DMS114 treated with DMSO at 0.1 percent for 48 hours (cell line): ENCODE measurements at regions not wholly inside any gene's neighbourhood (a gene's known extent, or its start where the extent isn't known, plus 50 kb on each side); places are given as distances from the start of the nearest gene placed in this dataset.

Experiments
- DNase-seq: peaks from one replicate; lab custom pipeline; 2025; ENCODE audit not compliant: unreplicated experiment; lab: John Stamatoyannopoulos, UW

DNA sequence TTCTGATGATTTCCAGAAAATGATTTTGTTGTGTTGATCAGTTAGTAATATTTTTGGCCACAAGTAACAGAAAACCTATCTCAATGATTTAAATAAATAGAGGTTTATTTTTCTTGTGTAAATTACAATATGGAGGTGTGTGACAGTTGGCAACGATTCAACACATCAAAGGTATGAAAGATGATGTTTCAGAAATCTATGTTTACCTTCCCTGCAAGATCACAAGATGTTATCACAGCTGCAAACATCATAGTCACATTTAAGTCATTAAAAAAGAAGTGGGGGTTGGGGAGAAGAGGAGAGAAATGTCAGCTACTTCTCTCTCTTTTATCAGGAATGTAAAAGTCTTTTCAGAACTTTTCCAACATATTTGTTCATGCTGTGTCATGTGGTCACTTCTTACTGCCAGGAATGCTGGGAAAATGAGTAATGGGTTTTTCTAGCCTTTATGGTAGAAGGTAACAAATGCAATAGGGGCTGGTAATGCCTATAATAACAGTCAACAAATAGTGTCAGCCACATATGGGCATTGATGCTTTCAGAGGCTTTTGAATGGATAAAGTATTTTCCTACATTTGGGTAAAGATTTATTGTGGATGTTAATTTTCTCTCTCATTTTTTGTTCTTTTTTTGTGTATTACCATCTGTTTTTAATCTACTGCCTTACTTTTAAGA is 742.7 kb downstream of the TLE1 start:
- DNase-seq: no peak

DNA sequence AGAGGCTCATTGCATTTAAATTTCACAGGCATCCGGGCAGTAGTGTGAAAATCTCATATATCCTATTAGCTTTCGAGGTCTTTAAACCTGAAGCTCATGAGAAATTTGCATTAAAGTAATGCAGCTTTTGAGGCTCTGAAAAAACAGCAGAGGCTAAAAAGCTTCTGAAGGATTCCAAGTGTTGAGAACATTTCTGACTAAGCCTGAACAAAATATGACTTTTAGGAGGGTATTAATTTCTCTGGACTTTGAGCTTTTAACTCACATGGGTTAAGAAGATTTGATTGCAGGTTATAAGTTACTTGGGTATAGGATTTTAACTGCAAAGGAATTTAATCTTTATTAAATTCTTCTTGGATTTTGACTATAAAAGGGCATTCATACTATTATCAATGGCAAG is 743.9 kb downstream of the TLE1 start:
- no peak for DNase-seq

DNA sequence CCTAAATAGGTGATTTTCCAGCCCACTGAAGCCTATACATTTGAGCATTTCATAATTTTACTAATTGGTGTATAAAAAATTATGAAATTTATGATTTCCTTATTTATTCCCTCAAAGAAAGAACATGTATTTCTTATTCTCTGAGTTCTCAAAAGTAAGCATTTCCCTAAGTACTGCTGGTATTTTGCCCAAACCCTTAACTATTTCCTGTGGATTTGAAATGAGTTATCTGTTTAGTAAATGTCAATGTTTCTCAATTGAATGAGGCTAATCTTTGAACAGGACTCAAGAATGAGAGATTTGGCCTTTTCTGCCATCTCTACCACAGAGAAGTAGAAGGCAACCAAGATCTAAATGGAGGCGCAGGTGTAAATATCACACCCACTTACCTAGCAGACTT is 751.7 kb downstream of the TLE1 start:
- no peak for DNase-seq

DNA sequence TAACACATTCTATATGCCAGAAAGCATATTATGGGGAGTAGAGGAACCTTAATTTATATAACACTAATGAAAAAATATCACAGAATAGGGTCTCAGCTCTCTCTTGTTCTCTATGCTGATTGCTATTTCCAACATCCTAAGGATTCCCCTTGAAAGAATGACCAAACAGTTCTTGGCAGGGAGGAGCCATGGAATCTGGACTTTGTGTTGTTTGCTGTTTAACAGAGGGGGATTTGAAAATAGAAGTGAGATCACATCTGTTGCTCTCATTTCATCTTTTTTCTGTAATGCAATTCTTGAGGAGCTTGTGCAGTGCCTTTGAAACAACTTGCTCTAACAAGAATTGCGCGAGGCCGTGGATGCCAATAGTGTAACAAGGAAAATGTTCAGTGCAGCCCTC is 755.3 kb downstream of the TLE1 start:
- DNase-seq: no peak

DNA sequence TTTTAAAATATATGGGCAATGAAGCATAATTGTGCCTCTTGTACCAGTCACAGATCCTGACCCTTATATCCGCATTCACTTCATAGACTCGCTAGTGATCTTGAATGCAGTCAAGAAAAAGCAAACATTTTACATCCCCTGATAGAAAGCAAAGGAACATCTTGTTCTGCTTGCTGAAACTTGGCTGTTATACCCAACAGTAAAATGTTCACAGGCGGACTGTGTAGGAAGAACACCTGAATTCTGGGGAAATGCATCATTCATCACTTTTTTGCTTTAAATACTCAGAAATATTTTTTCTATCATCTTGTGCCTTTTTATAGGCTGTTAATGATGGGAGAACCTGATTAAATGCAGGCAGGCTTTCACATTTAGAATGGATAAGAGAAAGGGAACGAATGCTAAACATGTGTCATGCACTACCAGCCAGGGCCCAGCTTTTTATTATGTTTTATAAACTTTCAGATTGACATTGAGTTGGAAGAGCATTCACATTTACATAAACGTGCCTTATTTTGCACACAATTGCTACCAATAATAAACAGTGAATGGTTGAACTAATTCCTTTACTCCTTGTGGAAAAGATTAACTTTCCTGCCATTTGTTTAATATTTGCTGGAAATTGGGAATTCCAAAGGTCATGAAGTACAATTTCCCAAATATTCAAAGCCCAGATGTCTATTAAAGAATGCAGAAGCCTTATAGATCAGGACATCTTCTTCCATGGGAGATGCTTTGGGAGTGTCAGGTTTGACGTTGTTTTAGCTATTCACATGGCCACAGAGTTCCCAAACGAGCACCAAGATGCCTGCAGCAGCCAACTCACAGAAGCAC is 756.2 kb downstream of the TLE1 start:
- DNase-seq: no peak

DNA sequence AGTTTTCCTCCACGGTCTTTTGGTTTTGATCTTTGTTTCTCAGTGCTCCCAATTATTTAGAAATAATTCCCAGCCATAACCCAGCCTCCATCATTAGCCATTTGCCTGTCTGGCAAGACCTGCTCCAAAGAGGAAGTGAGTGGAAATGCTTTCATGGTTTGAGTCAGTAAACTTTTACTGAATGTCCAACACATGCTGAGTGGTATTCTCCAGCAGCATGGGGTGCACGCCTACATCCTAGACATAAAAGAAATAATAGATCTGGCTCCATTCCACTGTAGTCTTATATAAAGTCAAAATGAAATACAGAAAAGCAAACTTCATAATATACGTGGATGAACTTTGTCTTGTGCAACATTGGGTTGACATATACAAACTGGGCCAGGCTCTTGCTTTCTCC is 757.2 kb downstream of the TLE1 start:
- no peak for DNase-seq

DNA sequence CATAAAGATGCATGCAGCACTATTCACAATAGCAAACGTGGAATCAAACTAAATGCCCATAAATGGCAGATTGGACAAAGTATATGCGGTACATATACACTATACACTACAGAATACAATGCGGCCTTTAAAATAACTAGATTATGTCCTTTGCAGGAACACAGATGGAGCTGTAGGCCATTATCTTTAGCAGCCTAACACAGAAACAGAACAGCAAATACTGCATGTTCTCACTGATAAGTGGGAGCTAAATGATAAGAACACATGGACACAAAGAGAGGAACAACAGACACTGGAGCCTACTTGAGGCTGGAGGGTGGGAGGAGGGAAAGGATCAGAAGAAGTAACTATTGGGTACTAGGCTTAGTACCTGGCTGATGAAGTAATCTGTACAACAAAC is 758.2 kb downstream of the TLE1 start:
- no peak for DNase-seq

DNA sequence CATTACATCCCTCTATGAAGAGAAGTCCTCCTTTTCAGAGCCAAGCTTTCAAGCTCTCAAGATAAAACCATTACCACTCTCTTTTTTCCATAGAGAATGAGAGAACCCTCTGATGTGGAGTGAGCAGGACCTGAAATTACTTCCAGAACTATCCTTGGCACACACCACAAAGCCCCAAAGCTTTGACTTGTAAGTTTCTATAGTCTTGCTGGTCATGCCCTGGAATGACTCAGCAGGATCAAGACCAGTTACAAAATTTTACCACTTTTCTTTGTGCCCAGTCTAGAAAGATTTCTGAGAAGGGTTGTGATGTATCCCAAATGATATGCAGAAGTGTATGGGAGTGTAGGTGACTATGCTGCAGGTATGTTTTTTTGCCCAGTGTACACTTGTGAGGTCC is 760.6 kb downstream of the TLE1 start:
- DNase-seq: no peak

DNA sequence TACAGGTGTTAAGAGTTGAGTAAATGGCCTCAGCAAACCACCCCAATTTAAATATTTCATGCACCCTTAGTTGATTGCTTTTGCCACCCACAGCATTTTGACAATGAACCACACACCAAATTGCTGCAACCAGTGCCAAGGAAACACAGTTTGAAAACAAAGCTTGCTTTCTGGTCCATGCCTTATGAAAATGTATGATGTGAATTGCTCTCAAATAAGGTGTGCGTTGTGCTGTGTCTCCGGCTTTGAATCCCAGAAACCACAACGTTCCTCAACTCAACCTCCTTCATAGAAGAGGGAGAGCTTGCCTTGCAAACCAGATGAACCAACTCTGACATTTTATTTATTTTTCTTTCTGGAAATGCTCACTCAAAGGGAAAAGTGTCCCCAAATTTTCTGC is 762.7 kb downstream of the TLE1 start:
- DNase-seq: no peak

DNA sequence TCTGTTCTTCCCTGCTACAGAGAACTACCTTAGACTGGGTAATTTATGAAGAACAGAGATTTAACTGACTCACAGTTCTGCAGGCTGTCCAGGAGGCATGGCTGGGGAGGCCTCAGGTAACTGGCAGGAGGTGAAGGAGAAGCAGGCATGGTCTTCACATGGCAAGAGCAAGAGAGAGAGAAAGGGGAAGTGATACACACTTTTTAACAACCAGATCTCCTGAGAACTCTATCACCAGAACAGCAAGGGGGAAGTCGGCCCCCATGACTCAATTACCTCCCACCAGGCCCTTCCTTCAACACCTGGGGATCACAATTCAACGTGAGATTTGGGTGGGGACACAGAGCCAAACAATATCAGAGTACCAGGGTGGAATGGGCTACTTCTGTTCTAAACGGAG is 766.8 kb downstream of the TLE1 start:
- DNase-seq: no peak

DNA sequence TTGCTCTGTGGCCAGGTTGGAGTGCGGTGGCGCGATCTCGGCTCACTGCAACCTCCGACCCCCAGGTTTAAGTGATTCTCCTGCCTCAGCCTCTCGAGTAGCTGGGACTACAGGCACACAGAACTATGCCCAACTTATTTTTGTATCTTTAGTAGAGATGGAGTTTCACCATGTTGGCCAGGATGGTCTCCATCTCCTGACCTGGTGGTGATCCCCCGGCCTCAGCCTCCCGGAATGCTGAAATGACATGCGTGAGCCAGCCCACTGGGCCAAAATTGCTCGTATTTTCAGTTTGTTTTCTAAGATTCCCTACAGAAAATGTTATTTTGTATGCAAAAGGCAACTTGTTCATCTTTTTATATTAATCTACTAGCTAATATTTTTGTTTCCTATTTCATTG is 782.6 kb downstream of the TLE1 start:
- DNase-seq: no peak

DNA sequence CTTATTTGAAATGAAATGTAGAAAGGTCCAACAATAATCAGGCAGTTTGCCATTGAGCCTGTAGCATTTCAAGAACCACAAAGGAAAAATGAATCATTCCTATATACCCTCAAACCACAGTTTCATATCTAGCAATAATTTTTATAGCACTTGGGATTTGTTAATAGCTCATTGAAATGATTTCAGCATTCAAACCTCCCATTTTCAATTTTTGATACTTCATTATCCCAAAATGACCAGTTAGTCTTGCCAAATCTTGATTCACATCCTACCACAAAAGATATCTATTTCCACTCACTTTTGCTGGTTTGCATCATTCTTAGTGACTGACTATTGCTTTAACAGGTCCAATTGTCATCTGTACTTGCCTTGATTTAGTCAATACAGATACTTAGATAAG is 790.1 kb downstream of the TLE1 start:
- no peak for DNase-seq

DNA sequence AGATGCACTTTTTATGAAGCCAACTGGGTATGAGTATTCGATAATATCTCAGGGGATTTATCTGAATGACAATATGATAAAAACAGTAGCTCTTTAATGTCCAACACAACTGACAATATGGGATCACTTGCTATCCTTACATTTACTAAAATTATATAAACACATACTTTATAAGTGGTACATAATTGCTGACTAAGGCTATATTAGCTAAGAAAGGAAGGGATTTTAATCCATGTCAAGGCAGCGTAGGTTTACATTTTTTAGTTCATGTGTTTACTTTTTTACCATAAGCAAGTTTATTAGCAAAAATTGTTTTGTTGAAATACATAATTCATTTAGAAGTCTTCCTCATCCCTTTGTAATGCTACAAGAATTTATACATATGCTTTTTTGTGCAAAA is 796.2 kb downstream of the TLE1 start:
- DNase-seq: no peak

DNA sequence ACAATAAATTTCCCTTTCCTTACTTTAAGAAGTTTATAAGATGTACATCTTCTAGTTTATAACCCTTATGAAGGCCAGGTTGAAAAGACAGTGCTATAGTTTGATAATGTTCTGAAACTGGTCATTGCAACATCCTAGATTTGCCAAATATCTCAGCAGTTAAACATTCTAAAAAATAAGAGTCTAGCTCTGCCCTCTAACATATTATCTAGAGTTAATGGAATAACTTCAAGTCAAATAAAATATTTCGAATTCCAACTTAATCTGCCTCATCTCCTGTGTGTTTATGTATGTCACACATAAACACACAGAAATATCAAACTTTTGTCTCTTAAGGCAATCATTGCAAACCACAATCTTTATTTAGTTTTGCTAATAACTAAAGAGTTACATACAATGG is 796.6 kb downstream of the TLE1 start:
- no peak for DNase-seq

DNA sequence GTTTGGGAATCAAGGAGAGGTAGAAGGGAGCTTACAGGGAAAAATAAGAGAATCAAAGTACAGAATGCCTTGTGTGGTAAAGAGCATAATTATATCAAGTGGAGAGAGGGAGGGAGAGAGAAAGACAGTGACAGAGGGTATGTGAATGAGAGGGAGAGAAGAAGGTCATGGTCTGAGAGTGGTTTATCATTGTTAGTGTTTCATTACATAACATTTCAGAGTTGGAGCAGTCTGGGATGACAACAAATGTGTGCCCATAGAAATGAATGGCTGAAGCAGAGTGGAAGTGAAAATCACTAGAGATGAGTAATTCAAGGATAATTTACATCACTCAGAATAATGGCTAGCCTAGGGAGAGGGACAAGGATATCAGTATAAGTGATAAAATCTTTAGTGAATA is 799.2 kb downstream of the TLE1 start:
- DNase-seq: no peak

DNA sequence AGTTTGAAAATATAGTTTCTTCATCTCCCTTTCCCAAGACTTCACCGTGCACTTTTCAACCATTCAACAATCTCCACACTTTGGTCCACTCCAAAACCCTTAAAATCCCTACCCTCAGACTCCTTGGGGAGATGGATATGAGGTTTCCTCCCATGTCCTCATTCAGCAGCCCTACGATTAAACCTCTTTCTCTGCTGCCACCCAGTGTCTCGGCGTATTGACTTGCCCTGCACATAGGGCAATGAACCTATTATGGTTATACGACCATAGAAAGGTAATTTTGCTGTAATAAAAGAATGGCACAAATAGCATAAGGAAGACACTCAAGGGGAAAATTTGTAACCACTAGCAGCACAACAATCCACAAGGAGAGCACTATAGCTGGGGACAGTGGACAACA is 803.5 kb downstream of the TLE1 start:
- peak; percentile 0 for DNase-seq

DNA sequence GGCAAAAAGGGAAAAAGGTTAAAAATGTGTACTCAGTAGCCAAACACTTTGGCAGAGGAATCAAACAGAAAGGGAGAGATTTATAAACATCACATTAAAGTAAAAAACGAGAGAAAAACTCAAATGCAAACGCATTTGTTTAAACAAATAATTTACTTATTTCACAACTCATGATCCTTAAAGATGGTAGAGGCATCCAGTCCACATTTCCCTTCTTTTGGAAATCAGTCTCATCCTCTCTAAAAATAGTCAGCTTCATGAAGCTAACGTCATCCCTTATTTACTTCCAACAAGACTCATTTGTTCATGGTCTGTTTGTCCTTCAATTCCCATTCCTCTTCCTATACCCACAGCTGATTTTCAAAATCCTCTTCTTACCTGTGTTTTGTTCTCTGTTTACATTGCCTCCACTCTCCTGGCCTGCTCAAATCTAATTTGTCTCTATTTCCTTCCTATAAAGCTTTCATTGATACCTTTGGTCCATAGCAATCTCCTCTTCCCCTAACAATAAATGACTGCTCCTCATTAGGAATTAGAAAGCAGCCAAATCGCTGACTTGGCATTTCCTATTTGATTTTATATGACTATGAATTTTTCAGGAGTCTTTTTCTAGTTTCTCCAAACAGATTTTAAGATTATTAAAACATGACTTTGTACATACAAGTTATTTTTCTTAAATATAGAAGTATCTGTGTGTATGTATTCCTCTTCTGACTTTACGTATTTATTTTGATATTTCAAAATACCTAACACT is 805.3 kb downstream of the TLE1 start:
- no peak for DNase-seq

DNA sequence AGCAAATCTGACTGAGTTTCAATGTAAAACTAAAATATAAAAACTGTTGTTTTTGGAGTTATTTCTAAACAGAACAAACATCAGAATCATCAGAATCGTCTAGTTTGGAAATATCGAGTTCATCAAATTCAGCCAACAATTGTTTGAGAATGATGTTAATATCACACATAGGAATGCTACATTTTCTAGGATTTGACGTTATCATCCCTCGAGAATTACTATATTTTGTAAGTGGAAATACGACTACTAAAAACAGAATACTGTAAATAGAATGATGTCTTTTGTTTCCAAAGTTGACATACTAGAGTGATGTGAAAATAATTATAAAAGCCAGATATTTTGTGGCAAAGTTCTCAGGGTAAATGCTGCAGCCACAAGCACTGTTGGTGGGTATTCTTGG is 805.9 kb downstream of the TLE1 start:
- no peak for DNase-seq

DNA sequence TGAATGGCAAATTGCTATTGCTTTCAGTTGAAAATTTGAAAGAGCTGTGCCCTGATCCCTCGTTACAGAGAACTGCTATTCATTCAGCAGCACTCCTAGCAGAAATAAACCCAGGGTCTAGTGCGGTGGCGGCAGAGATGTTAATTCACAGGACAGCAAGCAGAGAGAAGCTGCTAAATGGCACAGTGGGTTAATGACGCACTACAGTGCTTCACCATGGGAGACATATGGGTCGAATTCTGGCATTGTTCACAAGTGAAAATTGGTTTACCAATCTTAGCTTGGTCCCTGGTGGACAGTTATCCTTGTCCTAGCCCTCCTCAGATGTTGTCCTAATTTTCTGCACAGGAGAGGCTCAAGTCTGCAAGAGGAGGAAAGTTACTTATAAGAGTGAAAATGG is 807.4 kb downstream of the TLE1 start:
- DNase-seq: no peak

DNA sequence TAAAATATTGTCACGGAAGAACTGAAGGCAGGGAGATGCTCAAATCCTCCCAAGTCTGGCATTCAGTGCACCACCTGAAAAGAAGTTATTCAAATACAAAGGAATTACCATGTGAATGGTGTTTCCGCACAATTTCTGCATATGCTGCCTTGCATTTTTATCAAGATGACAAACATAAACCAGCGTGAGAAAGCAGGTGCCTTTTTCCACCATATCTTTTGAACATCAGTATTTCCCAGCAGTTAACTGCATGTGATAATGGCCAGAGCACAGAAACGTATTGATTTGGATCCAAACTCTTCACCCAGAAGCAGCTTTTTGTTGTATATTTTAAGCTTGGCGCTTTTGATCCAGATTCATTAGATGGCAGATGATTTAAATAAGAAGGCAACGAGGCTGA is 808.0 kb downstream of the TLE1 start:
- no peak for DNase-seq

DNA sequence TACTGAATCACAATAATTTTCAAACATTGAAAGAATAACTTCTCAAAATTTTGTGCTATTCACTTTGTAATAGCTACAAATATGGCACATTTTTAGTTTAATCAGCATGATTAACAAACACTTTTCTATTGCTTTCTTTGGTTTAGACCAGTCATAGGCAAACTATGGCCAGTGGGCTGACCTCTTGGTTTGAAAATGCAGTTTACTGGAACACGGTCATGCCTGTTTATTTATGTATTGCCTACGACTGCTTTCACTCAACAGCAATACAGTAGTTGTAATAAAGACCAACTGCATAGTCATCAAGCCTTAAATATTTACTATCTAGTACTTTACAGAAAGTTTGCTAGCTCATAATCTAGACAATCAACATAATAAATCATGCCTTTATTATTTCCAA is 810.8 kb downstream of the TLE1 start:
- DNase-seq: no peak

DNA sequence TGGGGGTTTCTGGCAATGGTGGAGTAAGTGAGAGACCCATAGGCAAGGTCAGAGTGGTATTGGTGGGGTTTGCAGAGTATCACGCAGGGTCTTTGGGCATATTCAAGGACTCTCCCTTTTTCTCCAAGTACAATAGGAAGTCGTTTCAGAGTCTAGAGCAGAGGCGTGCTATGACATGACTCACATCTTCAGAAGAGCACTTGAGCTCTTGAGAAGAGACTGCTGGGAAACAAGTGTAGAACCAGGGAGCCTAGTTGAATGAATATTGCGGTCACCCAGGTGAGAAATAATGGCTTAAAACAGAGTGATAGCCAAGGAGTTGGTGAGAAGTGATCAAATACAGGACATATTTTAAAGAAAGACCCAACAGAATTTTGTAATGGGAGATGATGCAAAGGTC is 813.4 kb downstream of the TLE1 start:
- DNase-seq: no peak
